GM21528 (cell line): ENCODE measurements at regions not wholly inside any gene's neighbourhood (a gene's known extent, or its start where the extent isn't known, plus 50 kb on each side); places are given as distances from the start of the nearest gene placed in this dataset.

ENCODE experiments used
- ATAC-seq: cut with Tn5 transposase; IDR thresholded peaks from one replicate; pipeline ENCODE4 v1.9.1; 2021; ENCODE audit warnings: mild to moderate bottlenecking, moderate library complexity; ENCODE audit not compliant: unreplicated experiment, low FRiP score

- ATAC-seq, result no peak
Observed at GRCh38 chr14:101184572-101184971, 281.1 kb upstream of the RTL1 start.

GRCh38 chr14:101185073-101185835 is 281.7 kb upstream of the RTL1 start:
- ATAC-seq, result no peak

- ATAC-seq, result no peak
Observed at GRCh38 chr14:101185946-101186345, 282.4 kb upstream of the RTL1 start.

GRCh38 chr14:101186544-101186943 is 283.0 kb upstream of the RTL1 start:
- ATAC-seq, result no peak

GRCh38 chr14:101186992-101187815 is 283.7 kb upstream of the RTL1 start:
- ATAC-seq, result no peak

- no peak for ATAC-seq
Observed at GRCh38 chr14:101187816-101188570, 284.5 kb upstream of the RTL1 start.

GRCh38 chr14:101188571-101188915 is 285.0 kb upstream of the RTL1 start:
- ATAC-seq, result no peak

- no peak for ATAC-seq
Observed at GRCh38 chr14:101189266-101189665, 285.7 kb upstream of the RTL1 start.

GRCh38 chr14:101189962-101190560 is 286.5 kb upstream of the RTL1 start:
- ATAC-seq, result no peak

GRCh38 chr14:101191101-101191720 is 287.7 kb upstream of the RTL1 start:
- ATAC-seq, result no peak

GRCh38 chr14:101191721-101192660 is 288.5 kb upstream of the RTL1 start:
- ATAC-seq, result no peak

- ATAC-seq, result no peak
Observed at GRCh38 chr14:101192661-101193000, 289.1 kb upstream of the RTL1 start.

- no peak for ATAC-seq
Observed at GRCh38 chr14:101193106-101193844, 289.8 kb upstream of the RTL1 start.

- ATAC-seq, result no peak
Observed at GRCh38 chr14:101193845-101194372, 290.4 kb upstream of the RTL1 start.

GRCh38 chr14:101194373-101195308 is 291.1 kb upstream of the RTL1 start:
- ATAC-seq, result no peak

GRCh38 chr14:101195309-101195901 is 291.9 kb upstream of the RTL1 start:
- no peak for ATAC-seq
